H9 (cell line): ENCODE measurements at regions not wholly inside any gene's neighbourhood (a gene's known extent, or its start where the extent isn't known, plus 50 kb on each side); places are given as distances from the start of the nearest gene placed in this dataset.

Experiments
- DNase-seq: peaks from one replicate; pipeline ENCODE4 v3.0.0-alpha.2; 2017
- H2AFZ ChIP-seq: one replicate; pipeline ENCODE4 v1.6.1; 2013; ENCODE audit warnings: mild to moderate bottlenecking, low read length, control low read depth, moderate library complexity
- H2AK5ac ChIP-seq: 2 replicates; pipeline ENCODE4 v1.6.1; 2013; ENCODE audit warnings: low read length, control low read depth, mixed read lengths; ENCODE audit not compliant: insufficient read length
- H2BK120ac ChIP-seq: one replicate; pipeline ENCODE4 v1.6.1; 2013; ENCODE audit warnings: low read depth, mild to moderate bottlenecking, low read length, control low read depth, inconsistent platforms; ENCODE audit not compliant: poor library complexity, severe bottlenecking
- H2BK12ac ChIP-seq: 2 replicates; pipeline ENCODE4 v1.6.1; 2013; ENCODE audit warnings: low read length, control low read depth, mixed read lengths, low read depth; ENCODE audit not compliant: insufficient read length
- H2BK15ac ChIP-seq: 2 replicates; pipeline ENCODE4 v1.6.1; 2013; ENCODE audit warnings: low read depth, low read length, control low read depth
- H2BK20ac ChIP-seq: one replicate; pipeline ENCODE4 v1.6.1; 2013; ENCODE audit warnings: low read depth, mild to moderate bottlenecking, low read length, control low read depth, inconsistent platforms; ENCODE audit not compliant: poor library complexity, severe bottlenecking
- H2BK5ac ChIP-seq: 2 replicates; pipeline ENCODE4 v1.6.1; 2013; ENCODE audit warnings: low read length, control low read depth, mixed read lengths; ENCODE audit not compliant: insufficient read length
- H3K14ac ChIP-seq: 2 replicates; pipeline ENCODE4 v1.6.1; 2013; ENCODE audit warnings: low read length, control low read depth; ENCODE audit not compliant: insufficient read depth
- H3K18ac ChIP-seq: 2 replicates; pipeline ENCODE4 v1.6.1; 2013; ENCODE audit warnings: low read depth, mild to moderate bottlenecking, mixed read lengths, low read length, control low read depth; ENCODE audit not compliant: insufficient read length
- H3K23ac ChIP-seq: 2 replicates; pipeline ENCODE4 v1.6.1; 2013; ENCODE audit warnings: low read length, control low read depth, mixed read lengths, low read depth; ENCODE audit not compliant: insufficient read length
- H3K23me2 ChIP-seq: 2 replicates; pipeline ENCODE4 v1.6.1; 2013; ENCODE audit warnings: low read depth, mild to moderate bottlenecking, mixed read lengths, low read length, control low read depth; ENCODE audit not compliant: insufficient read length, poor library complexity, severe bottlenecking
- H3K27ac ChIP-seq: 2 replicates; pipeline ENCODE4 v1.5.1; 2013; ENCODE audit warnings: low read length, control low read depth, mixed read lengths, low read depth; ENCODE audit not compliant: insufficient read length
- H3K27me3 ChIP-seq: 2 replicates; pipeline ENCODE4 v1.6.1; 2013; ENCODE audit warnings: low read length, control low read depth, inconsistent platforms; ENCODE audit not compliant: insufficient read depth
- H3K4ac ChIP-seq: 2 replicates; pipeline ENCODE4 v1.6.1; 2013; ENCODE audit warnings: low read depth, mild to moderate bottlenecking, control low read depth, inconsistent platforms, low read length, moderate library complexity
- H3K4me1 ChIP-seq: 2 replicates; pipeline ENCODE4 v1.6.1; 2013; ENCODE audit warnings: low read length, control low read depth, inconsistent platforms; ENCODE audit not compliant: insufficient read depth
- H3K4me2 ChIP-seq: 2 replicates; pipeline ENCODE4 v1.6.1; 2013; ENCODE audit warnings: low read length, control low read depth, mixed read lengths; ENCODE audit not compliant: insufficient read length, insufficient read depth
- H3K56ac ChIP-seq: 2 replicates; pipeline ENCODE4 v1.6.1; 2013; ENCODE audit warnings: low read depth, mild to moderate bottlenecking, mixed read lengths, low read length, control low read depth; ENCODE audit not compliant: insufficient read length
- H3K79me1 ChIP-seq: 2 replicates; pipeline ENCODE4 v1.6.1; 2013; ENCODE audit warnings: low read depth, mild to moderate bottlenecking, moderate library complexity, low read length, control low read depth, inconsistent platforms; ENCODE audit not compliant: insufficient read depth, poor library complexity, severe bottlenecking
- H3K79me2 ChIP-seq: 2 replicates; pipeline ENCODE4 v1.6.1; 2013; ENCODE audit warnings: low read length, control low read depth, inconsistent platforms; ENCODE audit not compliant: insufficient read depth
- H3K9ac ChIP-seq: 2 replicates; pipeline ENCODE4 v1.6.1; 2013; ENCODE audit warnings: low read length, control low read depth, mixed read lengths; ENCODE audit not compliant: insufficient read length; ENCODE audit errors: extremely low read depth
- H3K9me3 ChIP-seq: one replicate; pipeline ENCODE4 v1.6.1; 2013; ENCODE audit warnings: low read depth, low read length, inconsistent platforms; ENCODE audit not compliant: control insufficient read depth
- H3T11ph ChIP-seq: one replicate; pipeline ENCODE4 v1.6.1; 2013; ENCODE audit warnings: mild to moderate bottlenecking, low read length, control low read depth, inconsistent platforms
- H4K20me1 ChIP-seq: one replicate; pipeline ENCODE4 v1.6.1; 2013; ENCODE audit not compliant: control insufficient read depth, insufficient read length, insufficient read depth
- H4K5ac ChIP-seq: 2 replicates; pipeline ENCODE4 v1.6.1; 2013; ENCODE audit warnings: low read depth, mild to moderate bottlenecking, mixed read lengths, low read length, control low read depth; ENCODE audit not compliant: insufficient read length
- H4K8ac ChIP-seq: replicated peaks from 2 replicates; pipeline ENCODE4 v1.6.1; 2013; ENCODE audit warnings: low read length, control low read depth, mixed read lengths, low read depth; ENCODE audit not compliant: insufficient read length
- H4K91ac ChIP-seq: 2 replicates; pipeline ENCODE4 v1.6.1; 2013; ENCODE audit warnings: low read depth, mild to moderate bottlenecking, moderate library complexity, mixed read lengths, low read length, control low read depth; ENCODE audit not compliant: insufficient read length
- H3K27ac Mint-ChIP-seq, 3 experiments: 2 replicates in 2 of 3; 3 replicates in 1 of 3; pipeline ENCODE4 v1.8.0; 2020 to 2021; ENCODE audit warnings: mixed read lengths in 3 of 3, mild to moderate bottlenecking in 1 of 3, moderate library complexity in 1 of 3
- H3K27me3 Mint-ChIP-seq: 2 replicates; pipeline ENCODE4 v1.8.0; 2021; ENCODE audit warnings: low read depth, mild to moderate bottlenecking, moderate library complexity, mixed read lengths
- H3K36me3 Mint-ChIP-seq, 3 experiments: 2 replicates in 2 of 3; 3 replicates in 1 of 3; pipeline ENCODE4 v1.8.0; 2020 to 2021; ENCODE audit warnings: low read depth in 3 of 3, mixed read lengths in 3 of 3; ENCODE audit not compliant: insufficient read depth in 1 of 3
- H3K4me1 Mint-ChIP-seq, 2 experiments: 2 replicates each; pipeline ENCODE4 v1.8.0; 2020; ENCODE audit warnings: mixed read lengths in 2 of 2
- H3K4me3 Mint-ChIP-seq, 2 experiments: 2 replicates in 1 of 2; 3 replicates in 1 of 2; pipeline ENCODE4 v1.8.0; 2020 to 2021; ENCODE audit warnings: mild to moderate bottlenecking in 2 of 2, mixed read lengths in 2 of 2, moderate library complexity in 1 of 2
- H3K9me3 Mint-ChIP-seq, 2 experiments: 2 replicates in 1 of 2; 3 replicates in 1 of 2; pipeline ENCODE4 v1.8.0; 2020; ENCODE audit warnings: mild to moderate bottlenecking in 2 of 2, mixed read lengths in 2 of 2, moderate library complexity in 1 of 2
- WGBS: extraction: QIAGEN DNeasy Blood & Tissue Kit; methylation state at CpG from one replicate; pipeline ENCODE4 v1.1.7; 2013; ENCODE audit warnings: missing lambda C conversion rate, low lambda C conversion rate, mixed read lengths; ENCODE audit not compliant: insufficient read length; ENCODE audit errors: extremely low coverage; 5-methylcytosine and 5-hydroxymethylcytosine counted together
- TF ChIP-seq, protein P1 (sequence below): fragments of 200-600 bp; sonication (generic); conservative IDR thresholded peaks from 3 replicates; pipeline ENCODE4 v1.8.0; 2021; ENCODE audit warnings: antibody characterized with exemption, mild to moderate bottlenecking

GRCh38 chr18:38616306-38616705 is 1050.7 kb upstream of the CELF4 start:
- H3K79me1 ChIP-seq = no peaks in the 10 kb centered on the region
- Mint-ChIP-seq H3K4me3 (no peak overlapping the region), H3K9me3 (no peaks in the 10 kb centered on the region), H3K4me1 (no peaks in the 10 kb centered on the region; a peak in 2 of 4 replicates), H3K36me3 (no peaks in the 10 kb centered on the region), H3K27ac (no peak overlapping the region), H3K27me3 (no peaks in the 10 kb centered on the region; the same call in 1 of the 2 replicates)
- no peak overlapping the region for H4K91ac ChIP-seq
- H4K20me1 ChIP-seq = no peaks in the 10 kb centered on the region
- H3K9ac ChIP-seq = no peak overlapping the region
- no peak overlapping the region for H2BK5ac ChIP-seq
- no peak overlapping the region for H4K8ac ChIP-seq
- no peaks in the 10 kb centered on the region for H3K23me2 ChIP-seq
- TF ChIP-seq, protein P1, sequence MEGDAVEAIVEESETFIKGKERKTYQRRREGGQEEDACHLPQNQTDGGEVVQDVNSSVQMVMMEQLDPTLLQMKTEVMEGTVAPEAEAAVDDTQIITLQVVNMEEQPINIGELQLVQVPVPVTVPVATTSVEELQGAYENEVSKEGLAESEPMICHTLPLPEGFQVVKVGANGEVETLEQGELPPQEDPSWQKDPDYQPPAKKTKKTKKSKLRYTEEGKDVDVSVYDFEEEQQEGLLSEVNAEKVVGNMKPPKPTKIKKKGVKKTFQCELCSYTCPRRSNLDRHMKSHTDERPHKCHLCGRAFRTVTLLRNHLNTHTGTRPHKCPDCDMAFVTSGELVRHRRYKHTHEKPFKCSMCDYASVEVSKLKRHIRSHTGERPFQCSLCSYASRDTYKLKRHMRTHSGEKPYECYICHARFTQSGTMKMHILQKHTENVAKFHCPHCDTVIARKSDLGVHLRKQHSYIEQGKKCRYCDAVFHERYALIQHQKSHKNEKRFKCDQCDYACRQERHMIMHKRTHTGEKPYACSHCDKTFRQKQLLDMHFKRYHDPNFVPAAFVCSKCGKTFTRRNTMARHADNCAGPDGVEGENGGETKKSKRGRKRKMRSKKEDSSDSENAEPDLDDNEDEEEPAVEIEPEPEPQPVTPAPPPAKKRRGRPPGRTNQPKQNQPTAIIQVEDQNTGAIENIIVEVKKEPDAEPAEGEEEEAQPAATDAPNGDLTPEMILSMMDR = no peak
- no peaks in the 10 kb centered on the region for H3K9me3 ChIP-seq
- H2BK12ac ChIP-seq = no peak overlapping the region
- H3K4me2 ChIP-seq = no peak overlapping the region
- no peaks in the 10 kb centered on the region for H3K4me1 ChIP-seq
- H3K79me2 ChIP-seq = no peaks in the 10 kb centered on the region
- no CpG with 5 or more reads among the region's 4 CpGs for WGBS
- H3K18ac ChIP-seq = no peak overlapping the region
- H2BK120ac ChIP-seq = no peak overlapping the region
- H2AK5ac ChIP-seq = no peak overlapping the region
- H3K27me3 ChIP-seq = no peaks in the 10 kb centered on the region
- no peak overlapping the region for H2BK20ac ChIP-seq
- no peak overlapping the region for H3K4ac ChIP-seq
- no peak overlapping the region for H3T11ph ChIP-seq
- DNase-seq = no peak
- H3K27ac ChIP-seq = no peak overlapping the region
- H4K5ac ChIP-seq = no peak overlapping the region
- no peak overlapping the region for H3K14ac ChIP-seq
- H3K23ac ChIP-seq = no peak overlapping the region
- H3K56ac ChIP-seq = no peak overlapping the region
- H2BK15ac ChIP-seq = no peak overlapping the region
- H2AFZ ChIP-seq = no peak overlapping the region
